ENCODE measurements at regions not wholly inside any gene's neighbourhood (a gene's known extent, or its start where the extent isn't known, plus 50 kb on each side); places are given as distances from the start of the nearest gene placed in this dataset.

DNA sequence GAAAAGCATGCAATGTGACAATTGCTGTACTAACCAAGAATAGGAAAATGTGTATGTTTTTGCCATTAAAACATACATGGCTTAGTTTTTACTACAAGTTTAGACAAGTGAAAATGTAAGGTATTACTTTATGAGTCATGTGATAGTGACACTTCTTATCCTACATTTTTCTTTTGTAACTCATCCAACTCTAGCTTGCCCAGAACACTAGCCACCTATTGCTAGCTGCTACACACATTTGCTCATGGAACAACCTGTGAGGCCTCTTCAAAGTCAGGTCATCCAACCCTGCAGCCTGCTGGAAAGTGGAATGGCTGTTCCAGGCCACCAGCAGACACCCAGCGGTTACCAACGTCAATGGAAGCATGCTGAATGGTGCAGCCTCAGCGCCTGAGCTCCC is 1043.9 kb downstream of the TMEM182 start:
- TF ChIP-seq CTCF (IDR thresholded peaks at IDR 0.05): no peak
- no peak for TF ChIP-seq EZH2 (IDR thresholded peaks at IDR 0.05)

Data from neural progenitor cell (in vitro differentiated cells).